GM10248 (cell line): ENCODE measurements at regions not wholly inside any gene's neighbourhood (a gene's known extent, or its start where the extent isn't known, plus 50 kb on each side); places are given as distances from the start of the nearest gene placed in this dataset.

Source experiments
- CTCF ChIA-PET: fragments of 300-600 bp; sonication (Branson Sonifier 250); formaldehyde crosslinking; extraction: SDS; loops from one replicate; lab custom pipeline; 2021; ENCODE audit warnings: antibody characterized with exemption; lab: Yijun Ruan, JAX
- POLR2A ChIA-PET: fragments of 350-650 bp; sonication (Branson Sonifier 250); formaldehyde crosslinking; extraction: SDS; loops from one replicate; lab custom pipeline; 2020; ENCODE audit warnings: antibody characterized with exemption; lab: Yijun Ruan, JAX
- DNase-seq: peaks from one replicate; pipeline ENCODE4 v3.0.0; 2012; ENCODE audit errors: extremely low spot score
- CTCF ChIP-seq: IDR thresholded peaks from 2 replicates; pipeline ENCODE4 v1.5.1; 2012; ENCODE audit warnings: mild to moderate bottlenecking, low read depth; ENCODE audit errors: extremely low read depth, missing control alignments, control extremely low read depth

GRCh38 chr16:60279061-60279665 lies 1545.0 kb upstream of the GOT2 start:
- no peak for DNase-seq
- POLR2A ChIA-PET = no interaction called here
- CTCF ChIA-PET = no interaction called here

GRCh38 chr16:60274431-60275019 lies 1540.4 kb upstream of the GOT2 start:
- no peak for TF ChIP-seq CTCF
- CTCF ChIA-PET = no interaction called here
- no peak for DNase-seq
- POLR2A ChIA-PET = no interaction called here

More at GRCh38 chr16:60279061-60279665, 1545.0 kb upstream of the GOT2 start:
- TF ChIP-seq CTCF = no peak

GRCh38 chr16:60271781-60272180 lies 1537.7 kb upstream of the GOT2 start:
- TF ChIP-seq CTCF = no peak
- ChIA-PET CTCF (interaction anchor here (0.9 kb wide), 1 partner anchor 19 kb away, joined by 3 read pairs; no protein-coding TSS in a partner anchor), POLR2A (no interaction called here)
- no peak for DNase-seq

- no peak for TF ChIP-seq CTCF
- POLR2A ChIA-PET = no interaction called here
- no peak for DNase-seq
- CTCF ChIA-PET = no interaction called here
These were observed 1537.1 kb upstream of the GOT2 start for GRCh38 chr16:60271025-60271771.

- TF ChIP-seq CTCF = no peak
- ChIA-PET CTCF (no interaction called here), POLR2A (no interaction called here)
- no peak for DNase-seq
These were observed 1527.3 kb upstream of the GOT2 start for GRCh38 chr16:60261425-60261824.

GRCh38 chr16:60259956-60260355 lies 1525.8 kb upstream of the GOT2 start:
- no peak for DNase-seq
- POLR2A ChIA-PET = no interaction called here
- CTCF ChIA-PET = no interaction called here
- TF ChIP-seq CTCF = no peak
